ENCODE measurements at regions not wholly inside any gene's neighbourhood (a gene's known extent, or its start where the extent isn't known, plus 50 kb on each side); places are given as distances from the start of the nearest gene placed in this dataset.

- TF ChIP-seq CTCF (IDR thresholded peaks at IDR 0.05): no peak
- no peak for TF ChIP-seq ZFX (IDR thresholded peaks at IDR 0.05; ENCODE audit: borderline replicate concordance)
Measured at GRCh38 chr12:59088673-59089072, 168.4 kb upstream of the LRIG3 start.

Data from 22Rv1 (cell line).